Stimulated activated naive CD8-positive, alpha-beta T cell treated with anti-CD3 and anti-CD28 coated beads, Interleukin-15, Interleukin-2, amounts not matched to agents 100 U/mL and 50 U/mL, for 24 hours (primary cell): ENCODE measurements at regions not wholly inside any gene's neighbourhood (a gene's known extent, or its start where the extent isn't known, plus 50 kb on each side); places are given as distances from the start of the nearest gene placed in this dataset.

ENCODE experiments used
- ATAC-seq: fragments of 150-1000 bp; cut with Tn5 transposase; one replicate; pipeline ENCODE4 v1.10.0; 2021
- DNase-seq: peaks from one replicate; pipeline ENCODE4 v3.0.0; 2021

DNA sequence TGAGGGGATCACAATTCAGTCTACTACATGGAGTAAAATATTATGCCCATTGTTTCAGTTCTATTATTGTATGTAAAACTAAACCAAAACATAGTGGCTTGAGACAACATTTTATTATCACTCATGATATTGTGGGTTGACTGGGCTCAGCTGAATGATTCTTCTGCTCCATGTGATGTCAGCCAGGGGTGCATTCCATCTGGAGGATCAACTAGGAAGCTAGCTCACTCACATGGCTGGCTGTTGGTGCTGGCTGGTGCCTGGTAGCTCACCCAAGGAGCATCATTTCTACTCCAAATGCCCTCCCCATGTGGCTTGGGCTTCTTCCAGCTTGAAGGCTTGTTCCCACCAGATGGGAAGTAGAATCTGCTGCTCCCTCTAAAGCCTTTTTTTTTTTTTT, 51.8 kb upstream of the CLRN1 start:
- no peak for DNase-seq
- ATAC-seq: no peak

DNA sequence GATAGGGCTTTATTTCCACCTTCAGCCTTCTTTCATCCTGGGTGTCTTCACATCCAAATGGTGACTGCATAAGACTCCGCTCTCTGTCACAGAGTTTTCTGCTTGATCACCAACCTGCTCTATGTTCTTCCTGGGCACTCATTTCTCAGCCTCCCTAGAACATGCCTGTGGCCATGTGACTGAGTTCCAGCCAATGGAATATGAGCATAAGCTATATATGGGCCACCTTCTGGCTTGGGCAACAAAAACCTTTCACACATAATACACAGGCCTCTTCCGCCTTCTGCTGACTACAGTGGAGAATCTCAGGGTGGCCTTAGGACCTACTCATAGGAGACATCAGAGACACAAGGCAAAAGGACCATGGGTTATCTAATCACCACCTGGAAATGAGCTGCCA, 51.2 kb upstream of the MED12L start:
- DNase-seq (no peak), ATAC-seq (peak; percentile 43)

GRCh38 chr3:151035072-151035471, 50.4 kb upstream of the MED12L start:
- ATAC-seq (peak; percentile 43), DNase-seq (no peak)
